MG63 (cell line): ENCODE measurements at regions not wholly inside any gene's neighbourhood (a gene's known extent, or its start where the extent isn't known, plus 50 kb on each side); places are given as distances from the start of the nearest gene placed in this dataset.
"Not testable (repeated sequence)": the region's sequence is repeated elsewhere in the genome, so short reads cannot be mapped to it uniquely, and the experiment has no call there.

Experiments used
- DNase-seq: peaks from one replicate; pipeline ENCODE4 v3.0.0-alpha.2; 2020
- H3K27me3 ChIP-seq: fragments of 250-450 bp; sonication (Bioruptor Pico); 2 replicates; pipeline ENCODE4 v1.5.1; 2020; ENCODE audit warnings: mild to moderate bottlenecking, moderate library complexity
- H3K36me3 ChIP-seq: fragments of 250-450 bp; sonication (Bioruptor Pico); 2 replicates; pipeline ENCODE4 v1.5.1; 2020; ENCODE audit warnings: mild to moderate bottlenecking, moderate library complexity
- H3K4me3 ChIP-seq: fragments of 250-450 bp; sonication (Bioruptor Pico); 2 replicates; pipeline ENCODE4 v1.5.1; 2020; ENCODE audit warnings: mild to moderate bottlenecking, moderate library complexity
- H3K9me3 ChIP-seq: fragments of 250-450 bp; sonication (Bioruptor Pico); 2 replicates; pipeline ENCODE4 v1.5.1; 2020; ENCODE audit warnings: mild to moderate bottlenecking, moderate library complexity

DNA sequence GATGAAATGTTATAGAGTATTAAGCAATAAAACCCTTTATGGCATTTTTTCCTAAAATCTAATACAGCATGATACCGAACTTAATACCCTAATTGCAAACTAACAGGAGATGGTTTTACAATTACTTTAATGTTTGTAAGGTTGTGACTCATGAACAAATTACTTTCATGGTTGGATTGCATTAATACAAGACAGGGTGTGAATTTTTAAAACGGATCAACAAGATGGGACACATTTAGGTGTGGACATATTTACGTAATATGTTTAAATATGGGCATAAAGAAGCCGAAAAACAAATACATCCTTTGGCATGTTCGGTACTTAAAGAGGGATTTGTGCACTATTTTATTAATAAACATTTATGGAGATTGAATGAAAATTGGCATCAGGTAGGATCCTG is 168.3 kb upstream of the SPRY2 start:
- Histone ChIP-seq H3K4me3 (no peak overlapping the region), H3K27me3 (no peaks in the 10 kb centered on the region), H3K9me3 (no peaks in the 10 kb centered on the region), H3K36me3 (no peaks in the 10 kb centered on the region)
- DNase-seq = no peak

DNA sequence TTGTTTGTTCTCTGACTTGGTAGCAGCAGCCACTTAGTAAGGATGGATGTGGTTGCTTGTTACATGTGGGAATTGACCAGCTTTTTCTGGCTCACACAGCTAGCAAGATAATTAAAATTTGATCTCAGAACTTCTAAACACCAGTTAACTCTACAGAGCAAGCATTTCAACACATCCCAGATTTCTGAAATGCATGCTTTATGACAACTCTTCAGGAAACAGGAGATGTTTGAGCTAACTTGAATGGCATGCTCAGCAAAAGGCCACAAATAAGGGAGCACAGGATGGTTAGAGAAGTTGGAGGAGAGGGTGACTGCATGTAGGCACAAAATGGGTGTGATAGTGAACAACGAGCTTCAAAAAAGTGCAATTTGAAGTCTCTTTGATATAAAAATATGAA is 167.1 kb upstream of the SPRY2 start:
- Histone ChIP-seq H3K36me3 (no peaks in the 10 kb centered on the region), H3K9me3 (no peaks in the 10 kb centered on the region), H3K4me3 (no peak overlapping the region), H3K27me3 (no peaks in the 10 kb centered on the region)
- no peak for DNase-seq

DNA sequence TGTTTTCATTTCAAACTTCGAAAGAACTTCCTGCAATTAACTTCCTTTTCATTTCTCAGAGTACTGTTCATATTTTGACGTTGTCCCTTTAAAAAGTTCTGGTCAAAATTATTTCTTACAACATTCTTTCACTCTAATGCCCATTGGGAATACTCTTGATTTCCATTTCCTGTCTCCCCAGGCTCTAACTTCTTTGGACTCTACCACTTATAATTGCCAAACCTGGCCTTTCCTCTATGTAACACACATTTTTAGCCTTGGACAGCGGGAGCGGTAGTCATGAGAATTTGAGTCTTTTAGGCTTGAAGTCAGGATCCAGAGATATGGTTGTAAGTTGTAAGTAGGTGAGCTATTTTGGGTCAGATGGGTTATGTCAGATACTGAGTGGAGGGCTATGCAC is 163.5 kb upstream of the SPRY2 start:
- Histone ChIP-seq H3K9me3 (no peaks in the 10 kb centered on the region), H3K4me3 (no peak overlapping the region), H3K36me3 (no peaks in the 10 kb centered on the region), H3K27me3 (peaks cover 2% of the 10 kb centered on the region; the same call in 1 of the 2 replicates)
- no peak for DNase-seq

DNA sequence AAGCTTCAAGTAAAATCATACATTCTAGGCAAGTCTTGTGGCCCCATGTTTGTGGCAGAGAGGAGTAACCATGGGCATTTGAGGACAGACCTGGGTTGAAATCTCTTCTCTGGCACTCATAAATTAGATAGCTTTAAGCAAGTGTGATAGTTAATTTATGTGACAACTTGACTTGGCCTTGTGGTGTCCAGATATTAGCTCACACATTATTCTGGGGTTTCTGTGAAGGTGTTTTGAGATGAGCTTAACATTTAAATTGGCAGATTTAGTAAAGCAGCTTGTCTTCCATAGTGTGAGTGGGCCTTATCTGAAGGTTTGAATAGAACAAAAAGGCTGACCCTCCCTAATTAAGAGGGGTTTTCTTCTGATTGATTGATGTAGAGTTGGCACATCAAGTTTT is 161.4 kb upstream of the SPRY2 start:
- peaks cover 2% of the 10 kb centered on the region; the same call in 1 of the 2 replicates for H3K27me3 ChIP-seq

DNA sequence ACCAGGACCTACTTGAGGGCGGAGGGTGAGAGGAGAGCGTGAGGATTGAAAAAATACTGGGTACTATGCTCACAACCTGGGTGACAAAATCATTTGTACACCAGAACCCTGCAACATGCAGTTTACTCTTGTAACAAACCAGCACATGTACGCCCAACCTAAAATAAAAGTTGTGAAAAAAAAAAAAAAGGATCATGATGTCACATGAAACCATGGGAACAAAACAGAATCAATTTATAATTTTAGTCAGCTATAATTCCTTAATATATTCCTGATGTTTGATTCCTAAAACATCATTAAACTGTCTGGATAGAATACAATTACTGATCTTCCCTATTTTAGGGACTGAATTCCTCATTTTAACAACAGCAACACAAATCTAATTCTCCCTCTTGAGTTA is 160.6 kb upstream of the SPRY2 start:
- DNase-seq = no peak
- Histone ChIP-seq H3K9me3 (no peaks in the 10 kb centered on the region), H3K4me3 (no peak overlapping the region), H3K27me3 (peaks cover 2% of the 10 kb centered on the region; the same call in 1 of the 2 replicates), H3K36me3 (no peaks in the 10 kb centered on the region)

More for the DNA sequence above, 161.4 kb upstream of the SPRY2 start:
- Histone ChIP-seq H3K4me3 (no peak overlapping the region), H3K9me3 (no peaks in the 10 kb centered on the region), H3K36me3 (no peaks in the 10 kb centered on the region)
- DNase-seq = no peak

DNA sequence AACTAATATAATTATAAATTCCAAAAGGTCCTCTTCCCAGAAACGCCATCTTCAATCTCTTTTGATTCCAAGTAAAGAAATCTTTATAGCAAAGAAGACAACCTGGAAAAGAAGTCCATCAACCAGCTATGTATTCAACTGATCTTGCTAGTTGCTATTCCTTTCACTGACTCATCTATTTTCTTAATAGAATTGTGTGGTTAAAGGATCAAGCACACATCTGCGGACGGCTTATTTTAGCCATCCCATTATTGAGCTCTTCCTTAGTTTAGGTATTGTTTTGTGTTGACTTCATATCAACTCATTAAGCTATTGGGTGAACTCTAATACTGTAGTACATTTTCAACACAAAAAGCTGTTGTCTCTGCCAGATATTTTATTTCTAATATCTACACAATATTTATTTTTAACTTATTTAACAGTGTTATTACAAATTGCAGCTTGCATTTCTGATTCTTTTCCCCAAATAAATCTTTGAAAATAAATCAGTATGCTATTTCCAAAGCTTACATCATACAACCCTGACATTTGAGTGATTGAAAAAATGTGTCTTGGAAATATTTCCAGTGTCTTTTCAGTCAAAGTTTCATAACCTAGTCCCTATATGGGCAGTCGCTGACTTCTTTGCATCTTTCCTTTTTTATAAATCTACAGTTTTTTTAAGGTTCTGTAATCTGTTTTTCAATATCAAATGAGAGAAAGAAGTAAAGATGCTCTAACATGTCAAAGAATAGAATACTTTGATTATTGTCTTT is 158.8 kb upstream of the SPRY2 start:
- no peak for DNase-seq
- Histone ChIP-seq H3K4me3 (no peak overlapping the region), H3K27me3 (peaks cover 2% of the 10 kb centered on the region; the same call in 1 of the 2 replicates), H3K9me3 (no peaks in the 10 kb centered on the region), H3K36me3 (no peaks in the 10 kb centered on the region)

DNA sequence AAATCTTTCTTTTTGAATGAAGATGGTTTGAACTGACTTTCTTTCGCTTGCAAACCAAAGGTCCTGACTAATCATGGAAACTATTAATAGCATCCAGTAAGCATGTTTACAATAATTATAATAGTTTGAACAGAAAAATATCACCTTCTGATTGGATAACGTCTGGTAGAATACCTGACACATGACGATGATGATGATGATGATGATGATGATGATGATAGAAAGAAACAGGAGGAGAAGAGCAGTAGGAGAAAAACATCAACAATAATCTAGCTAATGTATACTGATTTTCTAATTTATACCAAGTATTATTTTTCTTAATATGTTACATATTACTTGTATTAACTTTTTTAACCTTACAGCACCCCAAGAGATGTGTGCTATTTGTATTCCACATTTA is 157.5 kb upstream of the SPRY2 start:
- no peak for DNase-seq
- H3K36me3 ChIP-seq = no peaks in the 10 kb centered on the region
- no peaks in the 10 kb centered on the region for H3K9me3 ChIP-seq
- no peak overlapping the region for H3K4me3 ChIP-seq
- H3K27me3 ChIP-seq = peaks cover 2% of the 10 kb centered on the region; the same call in 1 of the 2 replicates

DNA sequence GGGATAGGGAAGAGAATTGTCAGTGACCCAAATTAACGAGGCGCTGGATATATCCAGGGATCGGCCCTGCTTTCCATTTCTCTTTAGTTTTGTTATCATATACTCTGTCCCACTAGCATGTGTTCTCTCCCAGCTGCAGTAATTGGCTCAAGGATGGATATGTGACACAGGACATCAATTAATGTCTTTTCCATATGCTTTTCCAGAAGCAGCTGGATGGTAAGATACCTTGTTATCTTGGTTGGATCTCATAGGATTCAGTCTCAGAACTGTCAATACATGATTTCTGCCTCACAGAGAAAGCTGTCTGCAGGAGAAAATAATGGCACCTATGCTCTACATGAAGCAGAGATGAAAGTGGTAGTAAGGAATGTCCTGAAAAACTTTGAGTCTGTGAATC is 157.1 kb upstream of the SPRY2 start:
- Histone ChIP-seq H3K4me3 (no peak overlapping the region), H3K27me3 (peaks cover 2% of the 10 kb centered on the region; the same call in 1 of the 2 replicates), H3K9me3 (no peaks in the 10 kb centered on the region), H3K36me3 (no peaks in the 10 kb centered on the region)
- no peak for DNase-seq

DNA sequence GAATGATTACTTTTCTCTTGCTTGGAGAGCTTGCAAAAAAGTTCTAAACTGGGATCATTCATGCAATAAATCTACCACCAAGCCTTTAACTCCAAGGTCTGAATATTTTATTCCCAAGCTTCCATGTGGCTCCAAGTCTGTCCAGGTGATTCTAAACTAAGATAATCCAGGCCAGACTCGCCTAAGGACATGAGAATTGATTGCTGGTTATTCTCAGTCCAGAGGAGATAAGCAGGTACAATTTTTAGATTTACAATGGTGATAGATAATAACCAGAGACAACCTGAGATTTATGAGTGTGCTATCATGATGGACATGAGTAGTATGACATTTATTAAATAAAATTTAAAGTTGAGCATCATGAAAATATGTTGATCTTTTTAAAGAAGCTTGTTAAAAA is 156.5 kb upstream of the SPRY2 start:
- H3K27me3 ChIP-seq = peaks cover 2% of the 10 kb centered on the region; the same call in 1 of the 2 replicates
- no peak for DNase-seq
- H3K36me3 ChIP-seq = no peaks in the 10 kb centered on the region
- no peaks in the 10 kb centered on the region for H3K9me3 ChIP-seq
- no peak overlapping the region for H3K4me3 ChIP-seq

DNA sequence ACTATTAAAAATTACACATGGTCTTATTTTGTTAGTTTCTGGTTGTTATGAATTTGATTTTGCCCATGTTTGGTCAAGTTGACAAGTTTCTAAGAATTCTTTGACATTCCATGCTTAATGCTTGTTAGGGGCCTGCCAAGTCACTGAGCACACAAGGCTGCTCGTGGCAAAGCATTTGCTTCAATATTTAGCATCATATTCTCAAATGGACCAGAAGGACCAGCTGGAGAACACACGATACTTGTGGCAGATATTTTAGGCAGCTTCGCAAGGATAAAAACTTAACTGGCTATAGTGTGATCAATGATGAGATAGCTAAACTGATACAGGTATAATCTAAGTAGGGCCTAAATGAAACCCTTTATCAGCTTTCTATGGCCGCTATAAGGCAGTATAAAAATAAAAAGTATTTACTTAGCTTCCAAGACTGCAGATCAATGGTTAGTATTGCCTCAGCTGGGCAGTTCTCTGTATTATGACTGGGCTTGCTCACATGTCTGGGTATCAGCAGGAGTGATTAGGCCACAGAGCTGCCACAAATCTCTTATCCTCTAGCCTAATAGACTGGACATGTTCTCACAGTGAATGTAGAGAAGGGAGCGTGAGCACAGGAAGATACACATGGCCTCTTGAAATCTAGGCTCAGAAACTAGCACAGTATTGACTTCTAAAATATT is 155.9 kb upstream of the SPRY2 start:
- no peak overlapping the region for H3K4me3 ChIP-seq
- H3K36me3 ChIP-seq = no peaks in the 10 kb centered on the region
- peaks cover 2% of the 10 kb centered on the region; the same call in 1 of the 2 replicates for H3K27me3 ChIP-seq
- H3K9me3 ChIP-seq = no peaks in the 10 kb centered on the region
- no peak for DNase-seq

DNA sequence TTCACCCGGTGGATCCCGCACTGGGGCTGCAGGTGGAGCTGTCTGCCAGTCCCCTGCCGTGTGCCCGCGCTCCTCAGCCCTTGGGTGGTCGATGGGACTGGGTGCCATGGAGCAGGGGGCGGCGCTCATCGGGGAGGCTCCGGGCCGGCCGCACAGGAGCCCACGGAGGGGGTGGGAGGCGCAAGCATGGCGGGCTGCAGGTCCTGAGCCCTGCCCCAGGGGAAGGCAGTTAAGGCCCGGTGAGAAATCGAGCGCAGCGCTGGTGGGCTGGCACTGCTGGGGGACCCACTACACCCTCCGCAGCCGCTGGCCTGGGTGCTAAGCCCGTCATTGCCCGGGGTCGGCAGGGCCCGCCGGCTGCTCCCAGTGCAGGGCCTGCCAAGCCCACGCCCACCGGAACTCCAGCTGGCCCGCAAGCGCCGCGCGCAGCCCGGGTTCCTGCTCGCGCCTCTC is 149.6 kb upstream of the SPRY2 start:
- DNase-seq, H3K36me3 ChIP-seq, H3K9me3 ChIP-seq, H3K4me3 ChIP-seq, H3K27me3 ChIP-seq: not testable (repeated sequence)

DNA sequence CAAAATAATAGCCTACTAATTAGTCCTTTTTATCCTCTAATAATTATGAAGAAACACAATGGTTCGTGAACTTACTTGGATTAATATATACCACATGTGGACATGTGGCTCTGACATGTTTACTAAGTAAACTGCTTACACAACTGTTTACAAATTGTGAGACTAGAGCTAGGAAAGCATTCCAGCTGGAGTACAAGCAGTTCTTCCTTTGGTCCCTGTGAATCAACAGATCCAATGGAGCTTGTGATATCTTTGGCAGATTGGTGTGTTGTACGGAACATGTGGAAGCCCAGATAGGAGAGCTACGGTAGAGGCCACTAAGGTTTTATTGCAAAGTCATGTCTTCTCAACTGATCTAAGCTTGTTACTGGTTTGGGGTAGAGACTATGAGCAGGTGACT is 145.5 kb upstream of the SPRY2 start:
- H3K4me3 ChIP-seq = no peak overlapping the region
- no peaks in the 10 kb centered on the region for H3K9me3 ChIP-seq
- no peaks in the 10 kb centered on the region for H3K27me3 ChIP-seq
- no peak for DNase-seq
- H3K36me3 ChIP-seq = no peaks in the 10 kb centered on the region

DNA sequence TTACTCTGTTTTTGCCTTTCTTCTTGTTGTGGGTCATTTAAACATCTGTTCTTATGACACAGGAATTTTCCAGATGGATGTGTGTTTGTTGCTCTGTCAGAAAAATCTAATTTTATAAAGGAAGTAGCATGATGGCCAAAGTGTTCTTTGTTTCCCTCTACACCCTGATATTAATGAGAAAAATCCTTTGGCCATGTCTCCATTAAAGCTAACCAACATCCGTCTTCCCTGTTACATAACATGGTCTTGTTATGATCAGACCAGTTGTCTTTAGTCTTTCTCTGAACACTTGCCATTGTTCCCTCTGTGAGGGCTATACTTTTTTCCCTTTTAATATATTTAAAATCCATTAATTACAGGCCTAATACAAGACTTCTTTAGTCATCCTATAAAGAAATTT is 142.2 kb upstream of the SPRY2 start:
- Histone ChIP-seq H3K27me3 (no peaks in the 10 kb centered on the region), H3K36me3 (no peaks in the 10 kb centered on the region), H3K9me3 (no peaks in the 10 kb centered on the region), H3K4me3 (no peak overlapping the region)
- DNase-seq = no peak

DNA sequence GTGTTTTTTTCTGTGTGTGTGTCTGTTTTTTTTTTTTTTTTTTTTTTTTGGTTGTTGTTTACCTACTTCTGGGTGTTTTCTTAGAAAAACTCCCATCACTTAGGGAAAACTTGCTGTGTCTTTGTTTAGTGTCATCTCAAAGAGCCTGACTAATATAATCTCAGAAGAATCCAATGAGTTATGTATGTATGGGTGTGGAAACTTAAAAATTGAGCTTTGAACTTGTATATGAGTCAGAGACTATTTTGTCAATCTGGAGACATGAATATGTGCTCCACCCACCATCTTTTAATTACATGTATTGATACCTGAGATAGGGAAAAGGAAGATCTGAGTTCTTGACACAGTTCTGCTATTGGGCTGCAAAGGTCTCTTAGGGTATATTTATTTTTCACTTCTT is 140.7 kb upstream of the SPRY2 start:
- Histone ChIP-seq H3K27me3 (no peaks in the 10 kb centered on the region), H3K36me3 (no peaks in the 10 kb centered on the region), H3K9me3 (no peaks in the 10 kb centered on the region), H3K4me3 (no peak overlapping the region)
- no peak for DNase-seq

DNA sequence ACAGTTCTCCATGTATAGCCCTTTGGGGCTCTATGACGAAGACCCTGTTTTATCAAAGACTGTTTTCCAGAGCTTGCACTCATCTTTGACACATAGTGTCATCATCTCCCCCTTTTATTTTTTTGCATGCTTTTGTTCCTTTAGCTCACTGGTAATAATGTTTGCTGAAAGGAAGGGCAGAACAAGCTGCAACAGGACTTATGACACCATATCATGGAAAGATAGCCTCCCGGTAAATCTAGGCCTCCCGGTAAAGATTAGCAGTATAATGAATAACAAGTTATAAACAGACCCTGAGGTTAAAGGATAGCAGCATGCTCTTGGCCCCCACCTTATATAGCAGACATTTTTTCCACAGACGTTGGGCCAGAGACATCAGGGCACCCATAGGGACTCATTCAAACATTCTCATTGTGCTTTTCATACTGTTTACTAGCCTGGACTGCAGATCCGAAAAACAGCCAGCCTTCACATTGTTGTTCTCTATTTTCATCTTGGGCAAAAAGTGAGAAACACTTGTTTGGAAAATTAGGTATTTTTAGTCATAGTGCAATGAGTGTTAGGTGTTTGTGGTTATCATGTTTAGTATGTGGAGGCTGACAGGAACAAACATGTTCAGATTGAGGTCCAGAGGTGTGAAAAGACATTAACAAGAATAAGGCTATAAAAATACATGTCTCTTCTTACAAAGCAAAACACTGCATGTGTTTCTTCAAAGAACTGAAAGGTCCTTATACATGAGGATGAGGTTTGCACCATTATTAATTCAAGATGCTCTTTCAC is 136.9 kb upstream of the SPRY2 start:
- no peak for DNase-seq
- Histone ChIP-seq H3K27me3 (no peaks in the 10 kb centered on the region), H3K9me3 (no peaks in the 10 kb centered on the region), H3K4me3 (no peak overlapping the region), H3K36me3 (no peaks in the 10 kb centered on the region)

DNA sequence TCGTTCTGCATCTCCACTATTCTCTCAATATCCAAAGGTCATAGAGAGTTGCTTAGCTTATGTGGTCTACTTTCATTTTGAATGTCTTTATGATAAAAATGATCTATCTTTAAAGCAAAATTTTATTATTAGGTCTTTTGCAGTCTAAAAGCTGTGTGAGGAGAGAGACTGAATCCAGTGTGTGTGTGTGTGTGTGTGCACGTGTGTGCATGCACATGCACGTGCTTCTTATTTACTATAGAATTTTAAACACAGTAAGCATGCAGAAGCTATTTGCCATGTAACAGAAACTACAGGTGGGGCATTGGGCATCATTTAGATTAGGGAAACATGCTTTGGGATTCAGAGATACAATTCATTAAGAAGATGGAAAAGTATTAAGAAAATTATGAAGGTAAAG is 136.0 kb upstream of the SPRY2 start:
- Histone ChIP-seq H3K27me3 (no peaks in the 10 kb centered on the region), H3K9me3 (no peaks in the 10 kb centered on the region), H3K36me3 (no peaks in the 10 kb centered on the region), H3K4me3 (no peak overlapping the region)
- DNase-seq = no peak

DNA sequence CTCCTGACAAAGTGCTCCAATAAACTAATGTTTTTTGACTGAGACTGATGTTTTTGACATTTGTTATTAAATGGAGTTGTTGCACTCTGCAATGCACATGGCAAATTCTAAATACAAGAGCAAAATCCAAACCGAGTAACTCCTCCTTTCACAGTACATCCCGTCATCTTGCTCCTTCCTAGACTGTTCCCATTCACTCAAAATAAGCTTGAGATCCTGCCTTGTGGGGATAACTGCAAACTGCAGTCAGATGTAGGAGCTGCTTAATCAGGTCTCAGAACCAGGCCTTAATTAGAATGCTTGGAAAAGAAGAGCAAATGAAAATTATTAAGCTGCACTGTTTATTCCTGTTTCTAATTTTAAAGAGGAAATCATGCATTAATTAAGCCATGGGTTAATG is 134.8 kb upstream of the SPRY2 start:
- no peaks in the 10 kb centered on the region for H3K27me3 ChIP-seq
- H3K9me3 ChIP-seq = no peaks in the 10 kb centered on the region
- DNase-seq = no peak
- H3K4me3 ChIP-seq = no peak overlapping the region
- no peaks in the 10 kb centered on the region for H3K36me3 ChIP-seq
